ENCODE measurements at regions not wholly inside any gene's neighbourhood (a gene's known extent, or its start where the extent isn't known, plus 50 kb on each side); places are given as distances from the start of the nearest gene placed in this dataset.

- Histone ChIP-seq H3K27ac (no peak overlapping the region), H3K27me3 (no peaks in the 10 kb centered on the region), H3K36me3 (no peaks in the 10 kb centered on the region), H3K4me3 (no peak overlapping the region), H3K4me1 (peaks cover 0 to 14% (median 8%) of the 10 kb centered on the region in 4 donors), H3K9me3 (no peaks in the 10 kb centered on the region)
- TF ChIP-seq POLR2A (IDR thresholded peaks at IDR 0.05) (no peak), EP300 (IDR thresholded peaks at IDR 0.05) (no peak), POLR2AphosphoS5 (IDR thresholded peaks at IDR 0.05) (no peak), CTCF (IDR thresholded peaks at IDR 0.05) (no peak)
- no peak for DNase-seq
- intact Hi-C loops (cut with DNase I): no loop called here
Observed at GRCh38 chr1:208837242-208837641, 593.1 kb upstream of the PLXNA2 start.

- Histone ChIP-seq H3K4me1 (no peaks in the 10 kb centered on the region), H3K36me3 (no peaks in the 10 kb centered on the region), H3K4me3 (no peak overlapping the region), H3K27me3 (no peaks in the 10 kb centered on the region), H3K27ac (no peak overlapping the region), H3K9me3 (no peaks in the 10 kb centered on the region)
- no peak for DNase-seq
- intact Hi-C loops (cut with DNase I): no loop called here
- no peak for TF ChIP-seq CTCF (IDR thresholded peaks at IDR 0.05)
- TF ChIP-seq EP300 (IDR thresholded peaks at IDR 0.05): no peak
- no peak for TF ChIP-seq POLR2AphosphoS5 (IDR thresholded peaks at IDR 0.05)
- TF ChIP-seq POLR2A (IDR thresholded peaks at IDR 0.05): no peak
- WGBS, 2 donors: 92% methylated on average over 10 of the region's 10 CpGs
Observed at GRCh38 chr1:208841436-208841835, 597.3 kb upstream of the PLXNA2 start.

GRCh38 chr1:208842451-208842850 is 598.3 kb upstream of the PLXNA2 start:
- WGBS, 2 donors: 89 to 90% methylated on average over 3 of the region's 3 CpGs
- no peak for DNase-seq
- no peaks in the 10 kb centered on the region for H3K27me3 ChIP-seq
- no peak for TF ChIP-seq POLR2AphosphoS5 (IDR thresholded peaks at IDR 0.05)
- no peak for TF ChIP-seq CTCF (IDR thresholded peaks at IDR 0.05)
- TF ChIP-seq POLR2A (IDR thresholded peaks at IDR 0.05): no peak
- no peak for TF ChIP-seq EP300 (IDR thresholded peaks at IDR 0.05)
- no peak overlapping the region for H3K4me3 ChIP-seq
- no peaks in the 10 kb centered on the region for H3K9me3 ChIP-seq
- H3K27ac ChIP-seq: no peak overlapping the region
- H3K4me1 ChIP-seq: no peaks in the 10 kb centered on the region
- H3K36me3 ChIP-seq: no peaks in the 10 kb centered on the region
- intact Hi-C loops (cut with DNase I): no loop called here

- Histone ChIP-seq H3K9me3 (no peaks in the 10 kb centered on the region), H3K36me3 (no peaks in the 10 kb centered on the region), H3K4me1 (no peaks in the 10 kb centered on the region), H3K27me3 (no peaks in the 10 kb centered on the region), H3K4me3 (no peak overlapping the region), H3K27ac (no peak overlapping the region)
- intact Hi-C loops (cut with DNase I): no loop called here
- WGBS, 2 donors: 75 to 93% methylated on average over 3 of the region's 3 CpGs
- TF ChIP-seq POLR2A (IDR thresholded peaks at IDR 0.05) (no peak), POLR2AphosphoS5 (IDR thresholded peaks at IDR 0.05) (no peak), EP300 (IDR thresholded peaks at IDR 0.05) (no peak), CTCF (IDR thresholded peaks at IDR 0.05) (no peak)
- no peak for DNase-seq
Observed at GRCh38 chr1:208844158-208844557, 600.0 kb upstream of the PLXNA2 start.

- Histone ChIP-seq H3K9me3 (no peaks in the 10 kb centered on the region), H3K27me3 (no peaks in the 10 kb centered on the region), H3K4me1 (no peaks in the 10 kb centered on the region), H3K36me3 (no peaks in the 10 kb centered on the region), H3K27ac (no peak overlapping the region), H3K4me3 (no peak overlapping the region)
- intact Hi-C loops (cut with DNase I): no loop called here
- TF ChIP-seq POLR2AphosphoS5 (IDR thresholded peaks at IDR 0.05) (no peak), CTCF (IDR thresholded peaks at IDR 0.05) (no peak), EP300 (IDR thresholded peaks at IDR 0.05) (no peak), POLR2A (IDR thresholded peaks at IDR 0.05) (no peak)
- no peak for DNase-seq
- WGBS, 2 donors: 36 to 77% methylated on average over 1 of the region's 1 CpG
Observed at GRCh38 chr1:208848854-208849253, 604.7 kb upstream of the PLXNA2 start.

Data from sigmoid colon (tissue), 6 donors.